HCT116 (cell line): ENCODE measurements at regions not wholly inside any gene's neighbourhood (a gene's known extent, or its start where the extent isn't known, plus 50 kb on each side); places are given as distances from the start of the nearest gene placed in this dataset.

Experiments
- ATAC-seq: fragments of 200-7000 bp; cut with Tn5 transposase; 2 replicates; pipeline ENCODE4 v1.9.1; 2020; ENCODE audit warnings: mild to moderate bottlenecking, moderate library complexity
- BruUV-seq: library from RNA; stranded (reverse); fragments of 400-500 nt; replicated peaks from 2 replicates; lab custom pipeline; 2021; lab: Mats Ljungman, UMichigan
- CTCF ChIA-PET: fragments of 300-600 bp; sonication (Branson Sonifier 250); formaldehyde crosslinking; loops from one replicate; lab custom pipeline; 2021; ENCODE audit warnings: antibody characterized with exemption; lab: Charles Lee
- POLR2A ChIA-PET: fragments of 300-600, 350-600 bp; sonication (Branson Sonifier 250); formaldehyde crosslinking; loops from one replicate; lab custom pipeline; 2021; ENCODE audit warnings: antibody characterized with exemption; lab: Charles Lee
- RAD21 ChIA-PET, 2 experiments: fragments of 300-600 bp; sonication (Branson Sonifier 250); formaldehyde crosslinking; loops; one replicate each; lab custom pipeline; 2023; ENCODE audit warnings: low total read pairs in 2 of 2; ENCODE audit not compliant: uncharacterized antibody in 2 of 2, unreplicated experiment in 2 of 2, low non-redundant PET in 1 of 2; lab: Charles Lee
- DNase-seq: peaks from one replicate; pipeline ENCODE4 v3.0.0-alpha.2; 2010; ENCODE audit warnings: low read depth, low spot score
- H2AFZ ChIP-seq: fragments of 200-600 bp; shearing (Covaris generic), sonication (generic); 2 replicates; pipeline ENCODE4 v1.6.1; 2017; ENCODE audit warnings: low read depth, mixed run types, mixed read lengths, antibody characterized with exemption, low read length; ENCODE audit not compliant: poor library complexity, severe bottlenecking
- H3K27ac ChIP-seq: 2 replicates; pipeline ENCODE4 v1.5.1; 2012; ENCODE audit warnings: low read depth, low read length
- H3K27me3 ChIP-seq: fragments of 200-600 bp; sonication (generic); 2 replicates; pipeline ENCODE4 v1.6.1; 2016; ENCODE audit warnings: mixed run types, low read length, mixed read lengths; ENCODE audit not compliant: insufficient read depth
- H3K36me3 ChIP-seq, 2 experiments: fragments of 200-500 bp in 1 of 2; fragments of 200-600 bp in 1 of 2; sonication (Bioruptor generic) in 1 of 2; sonication (generic) in 1 of 2; 2 replicates each; pipeline versions ENCODE4 v1.5.1 to v1.6.1; 2014 to 2016; ENCODE audit warnings: low read length in 2 of 2, inconsistent platforms in 1 of 2, mixed read lengths in 1 of 2, mixed run types in 1 of 2; ENCODE audit not compliant: insufficient read depth in 2 of 2, control insufficient read depth in 1 of 2
- H3K4me1 ChIP-seq, 2 experiments: fragments of 200-600 bp in 1 of 2; sonication (generic) in 1 of 2; 2 replicates each; pipeline versions ENCODE4 v1.5.1 to v1.6.1; 2012 to 2017; ENCODE audit warnings: low read length in 2 of 2, inconsistent platforms in 1 of 2, mild to moderate bottlenecking in 1 of 2, mixed read lengths in 1 of 2, mixed run types in 1 of 2, moderate library complexity in 1 of 2; ENCODE audit not compliant: insufficient read depth in 2 of 2, control insufficient read depth in 1 of 2
- H3K4me2 ChIP-seq: fragments of 200-600 bp; sonication (generic); 2 replicates; pipeline ENCODE4 v1.6.1; 2017; ENCODE audit warnings: mixed run types, low read length, mixed read lengths
- H3K4me3 ChIP-seq, 2 experiments: fragments of 200-600 bp in 1 of 2; sonication (generic) in 1 of 2; replicated peaks in 1 of 2; 2 replicates each; pipeline ENCODE4 v1.5.1; 2011 to 2016; ENCODE audit warnings: low read length in 2 of 2, control low read depth in 1 of 2, low read depth in 1 of 2, mild to moderate bottlenecking in 1 of 2, mixed read lengths in 1 of 2, mixed run types in 1 of 2
- H3K79me2 ChIP-seq: fragments of 200-600 bp; sonication (generic); 2 replicates; pipeline ENCODE4 v1.6.1; 2017; ENCODE audit warnings: mild to moderate bottlenecking, mixed run types, low read length, moderate library complexity, mixed read lengths; ENCODE audit not compliant: insufficient read depth
- H3K9ac ChIP-seq: fragments of 200-600 bp; sonication (generic); 2 replicates; pipeline ENCODE4 v1.6.1; 2016; ENCODE audit warnings: low read length, mixed read lengths
- H3K9me2 ChIP-seq: fragments of 200-600 bp; sonication (generic), shearing (Covaris generic); 2 replicates; pipeline ENCODE4 v1.6.1; 2017; ENCODE audit warnings: mixed run types, mild to moderate bottlenecking, moderate library complexity; ENCODE audit not compliant: insufficient read depth
- H3K9me3 ChIP-seq, 2 experiments: fragments of 200-500 bp in 1 of 2; fragments of 200-600 bp in 1 of 2; sonication (Bioruptor generic) in 1 of 2; sonication (generic) in 1 of 2; 2 replicates each; pipeline ENCODE4 v1.6.1; 2014 to 2017; ENCODE audit warnings: low read length in 2 of 2, mixed read lengths in 2 of 2, inconsistent platforms in 1 of 2, low read depth in 1 of 2, mild to moderate bottlenecking in 1 of 2, mixed run types in 1 of 2, moderate library complexity in 1 of 2; ENCODE audit not compliant: control insufficient read depth in 1 of 2, insufficient read depth in 1 of 2
- H4K20me1 ChIP-seq: fragments of 200-600 bp; sonication (generic), shearing (Covaris generic); 2 replicates; pipeline ENCODE4 v1.6.1; 2017; ENCODE audit warnings: mixed run types, mild to moderate bottlenecking, moderate library complexity; ENCODE audit not compliant: insufficient read depth
- CBX3 ChIP-seq: IDR thresholded peaks from 2 replicates; pipeline ENCODE4 v1.6.1; 2012; ENCODE audit warnings: low read depth
- CEBPB ChIP-seq: IDR thresholded peaks from 2 replicates; pipeline ENCODE4 v1.6.1; 2012; ENCODE audit warnings: low read depth
- EGR1 ChIP-seq: IDR thresholded peaks from 2 replicates; pipeline ENCODE4 v1.6.1; 2012; ENCODE audit warnings: low read depth
- ELF1 ChIP-seq: IDR thresholded peaks from 2 replicates; pipeline ENCODE4 v1.6.1; 2012; ENCODE audit warnings: low read depth, borderline replicate concordance
- EZH2 ChIP-seq: fragments of 200-600 bp; sonication (generic); IDR thresholded peaks from 2 replicates; pipeline ENCODE4 v1.6.1; 2017; ENCODE audit warnings: antibody characterized with exemption, mixed run types
- EZH2phosphoT487 ChIP-seq: fragments of 200-600 bp; IDR thresholded peaks from 2 replicates; pipeline ENCODE4 v1.6.1; 2018; ENCODE audit warnings: antibody characterized with exemption, borderline replicate concordance
- FOSL1 ChIP-seq: IDR thresholded peaks from 2 replicates; pipeline ENCODE4 v1.6.1; 2012; ENCODE audit warnings: low read depth
- POLR2A ChIP-seq: IDR thresholded peaks from 2 replicates; pipeline ENCODE4 v1.7.0; 2011; ENCODE audit warnings: borderline replicate concordance; ENCODE audit not compliant: insufficient read depth, insufficient read length; ENCODE audit errors: extremely low read depth
- POLR2AphosphoS5 ChIP-seq: IDR thresholded peaks from 2 replicates; pipeline ENCODE4 v1.6.1; 2011; ENCODE audit warnings: mild to moderate bottlenecking, low read depth, low read length, moderate library complexity
- SIN3A ChIP-seq: IDR thresholded peaks from 2 replicates; pipeline ENCODE4 v1.6.1; 2012; ENCODE audit warnings: low read depth
- TCF7L2 ChIP-seq: IDR thresholded peaks from 2 replicates; pipeline ENCODE4 v1.7.0; 2011; ENCODE audit warnings: borderline replicate concordance, inconsistent platforms; ENCODE audit not compliant: insufficient read depth, insufficient read length; ENCODE audit errors: extremely low read depth
- YY1 ChIP-seq: IDR thresholded peaks from 2 replicates; pipeline ENCODE4 v1.6.1; 2011; ENCODE audit warnings: low read length, low read depth, moderate library complexity, mild to moderate bottlenecking; ENCODE audit not compliant: insufficient replicate concordance; ENCODE audit errors: extremely low read depth
- intact Hi-C: fragments of 100-400 bp; cut with micrococcal nuclease; formaldehyde crosslinking; loops from 2 replicates; pipeline ENCODE4 v1.10.0; 2022
- TF ChIP-seq, protein P1 (sequence below): IDR thresholded peaks from 2 replicates; pipeline ENCODE4 v1.6.1; 2012
- TF ChIP-seq, protein P2 (sequence below): IDR thresholded peaks from 2 replicates; pipeline ENCODE4 v1.6.1; 2012
- TF ChIP-seq, protein P3 (sequence below): IDR thresholded peaks from 2 replicates; pipeline ENCODE4 v1.6.1; 2011; ENCODE audit warnings: mild to moderate bottlenecking, low read length, moderate library complexity; ENCODE audit not compliant: insufficient replicate concordance; ENCODE audit errors: extremely low read depth
- TF ChIP-seq, protein P4 (sequence below), 3 experiments: fragments of 200-600 bp in 1 of 3; sonication (generic) in 1 of 3; IDR thresholded peaks in 2 of 3; conservative IDR thresholded peaks in 1 of 3; 2 replicates each; pipeline ENCODE4 v1.5.1; 2012 to 2017; ENCODE audit warnings: low read depth in 2 of 3, low read length in 2 of 3, antibody characterized with exemption in 1 of 3, borderline replicate concordance in 1 of 3, control low read depth in 1 of 3, mild to moderate bottlenecking in 1 of 3, mixed read lengths in 1 of 3, mixed run types in 1 of 3, moderate library complexity in 1 of 3; ENCODE audit not compliant: insufficient read depth in 1 of 3
- TF ChIP-seq, protein P5 (sequence below): IDR thresholded peaks from 2 replicates; pipeline ENCODE4 v1.6.1; 2012; ENCODE audit warnings: low read depth

DNA sequence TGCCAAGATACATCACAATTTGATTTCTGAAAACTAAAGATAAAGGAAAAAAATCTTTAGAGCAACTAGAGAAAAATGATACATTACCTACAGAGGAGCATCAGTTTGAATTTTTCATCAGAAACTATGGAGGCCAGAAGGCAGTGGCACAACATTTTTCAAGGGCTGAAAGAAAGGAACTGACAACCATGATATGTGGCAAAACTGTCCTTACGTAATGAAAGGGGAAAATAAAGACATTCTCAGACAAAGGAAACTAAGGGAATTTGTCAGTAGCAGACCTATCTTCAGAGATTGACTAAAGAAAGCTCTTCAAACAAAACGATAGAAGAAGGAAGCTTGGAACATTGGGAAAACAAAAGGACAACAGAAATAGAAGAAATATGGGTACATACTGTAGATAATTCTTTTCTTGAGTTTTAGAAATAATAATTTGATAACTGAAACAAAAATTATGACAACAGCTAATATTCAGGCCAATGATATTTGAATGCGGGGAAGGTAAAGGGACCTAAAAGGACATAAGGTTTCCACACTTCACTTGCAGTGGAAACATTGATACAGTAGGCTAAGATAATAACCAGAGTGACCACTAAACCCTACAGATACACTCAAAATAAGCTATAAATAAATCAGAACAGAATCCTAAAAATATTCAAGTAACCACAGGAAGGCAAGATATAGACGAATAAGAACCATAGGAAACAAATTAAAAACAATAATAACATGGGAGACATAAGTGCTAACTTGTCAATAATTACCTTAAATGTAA, 70.0 kb upstream of the NPAS2 start:
- H3K9me3 ChIP-seq, result no peaks in the 10 kb centered on the region
- ChIA-PET CTCF (interaction anchor here (0.6 kb wide), 1 partner anchor 468 kb away, joined by 3 read pairs; no protein-coding TSS in a partner anchor), RAD21 (no interaction called here), POLR2A (no interaction called here)
- no peaks in the 10 kb centered on the region for H3K79me2 ChIP-seq
- H3K9me2 ChIP-seq, result no peaks in the 10 kb centered on the region
- BruUV-seq, result no TSS peak
- DNase-seq, result no peak
- H3K27me3 ChIP-seq, result no peaks in the 10 kb centered on the region
- intact Hi-C loops, result no loop called here
- no peaks in the 10 kb centered on the region for H4K20me1 ChIP-seq
- H3K4me1 ChIP-seq, result peaks cover 0 to 13% of the 10 kb centered on the region in 2 experiments; a peak in 1 of 4 replicates
- no peak overlapping the region for H2AFZ ChIP-seq
- TF ChIP-seq, protein P1, sequence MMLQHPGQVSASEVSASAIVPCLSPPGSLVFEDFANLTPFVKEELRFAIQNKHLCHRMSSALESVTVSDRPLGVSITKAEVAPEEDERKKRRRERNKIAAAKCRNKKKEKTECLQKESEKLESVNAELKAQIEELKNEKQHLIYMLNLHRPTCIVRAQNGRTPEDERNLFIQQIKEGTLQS, result no peak
- TF ChIP-seq CEBPB (no peak), POLR2A (no peak), EZH2 (no peak), EGR1 (no peak), TCF7L2 (no peak), FOSL1 (no peak), ELF1 (no peak), EZH2phosphoT487 (no peak), POLR2AphosphoS5 (no peak), YY1 (no peak), CBX3 (no peak), SIN3A (no peak)
- TF ChIP-seq, protein P2, sequence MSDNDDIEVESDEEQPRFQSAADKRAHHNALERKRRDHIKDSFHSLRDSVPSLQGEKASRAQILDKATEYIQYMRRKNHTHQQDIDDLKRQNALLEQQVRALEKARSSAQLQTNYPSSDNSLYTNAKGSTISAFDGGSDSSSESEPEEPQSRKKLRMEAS, result no peak
- TF ChIP-seq, protein P3, sequence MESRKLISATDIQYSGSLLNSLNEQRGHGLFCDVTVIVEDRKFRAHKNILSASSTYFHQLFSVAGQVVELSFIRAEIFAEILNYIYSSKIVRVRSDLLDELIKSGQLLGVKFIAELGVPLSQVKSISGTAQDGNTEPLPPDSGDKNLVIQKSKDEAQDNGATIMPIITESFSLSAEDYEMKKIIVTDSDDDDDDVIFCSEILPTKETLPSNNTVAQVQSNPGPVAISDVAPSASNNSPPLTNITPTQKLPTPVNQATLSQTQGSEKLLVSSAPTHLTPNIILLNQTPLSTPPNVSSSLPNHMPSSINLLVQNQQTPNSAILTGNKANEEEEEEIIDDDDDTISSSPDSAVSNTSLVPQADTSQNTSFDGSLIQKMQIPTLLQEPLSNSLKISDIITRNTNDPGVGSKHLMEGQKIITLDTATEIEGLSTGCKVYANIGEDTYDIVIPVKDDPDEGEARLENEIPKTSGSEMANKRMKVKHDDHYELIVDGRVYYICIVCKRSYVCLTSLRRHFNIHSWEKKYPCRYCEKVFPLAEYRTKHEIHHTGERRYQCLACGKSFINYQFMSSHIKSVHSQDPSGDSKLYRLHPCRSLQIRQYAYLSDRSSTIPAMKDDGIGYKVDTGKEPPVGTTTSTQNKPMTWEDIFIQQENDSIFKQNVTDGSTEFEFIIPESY, result no peak
- TF ChIP-seq, protein P4, sequence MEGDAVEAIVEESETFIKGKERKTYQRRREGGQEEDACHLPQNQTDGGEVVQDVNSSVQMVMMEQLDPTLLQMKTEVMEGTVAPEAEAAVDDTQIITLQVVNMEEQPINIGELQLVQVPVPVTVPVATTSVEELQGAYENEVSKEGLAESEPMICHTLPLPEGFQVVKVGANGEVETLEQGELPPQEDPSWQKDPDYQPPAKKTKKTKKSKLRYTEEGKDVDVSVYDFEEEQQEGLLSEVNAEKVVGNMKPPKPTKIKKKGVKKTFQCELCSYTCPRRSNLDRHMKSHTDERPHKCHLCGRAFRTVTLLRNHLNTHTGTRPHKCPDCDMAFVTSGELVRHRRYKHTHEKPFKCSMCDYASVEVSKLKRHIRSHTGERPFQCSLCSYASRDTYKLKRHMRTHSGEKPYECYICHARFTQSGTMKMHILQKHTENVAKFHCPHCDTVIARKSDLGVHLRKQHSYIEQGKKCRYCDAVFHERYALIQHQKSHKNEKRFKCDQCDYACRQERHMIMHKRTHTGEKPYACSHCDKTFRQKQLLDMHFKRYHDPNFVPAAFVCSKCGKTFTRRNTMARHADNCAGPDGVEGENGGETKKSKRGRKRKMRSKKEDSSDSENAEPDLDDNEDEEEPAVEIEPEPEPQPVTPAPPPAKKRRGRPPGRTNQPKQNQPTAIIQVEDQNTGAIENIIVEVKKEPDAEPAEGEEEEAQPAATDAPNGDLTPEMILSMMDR (IDR thresholded peaks at IDR 0.05 in 2 of 3, conservative IDR thresholded peaks at IDR 0.05 in 1 of 3; ENCODE audit: borderline replicate concordance in 1 of 3, insufficient read depth in 1 of 3, low read depth in 2 of 3, low read length in 2 of 3), result no peak
- TF ChIP-seq, protein P5, sequence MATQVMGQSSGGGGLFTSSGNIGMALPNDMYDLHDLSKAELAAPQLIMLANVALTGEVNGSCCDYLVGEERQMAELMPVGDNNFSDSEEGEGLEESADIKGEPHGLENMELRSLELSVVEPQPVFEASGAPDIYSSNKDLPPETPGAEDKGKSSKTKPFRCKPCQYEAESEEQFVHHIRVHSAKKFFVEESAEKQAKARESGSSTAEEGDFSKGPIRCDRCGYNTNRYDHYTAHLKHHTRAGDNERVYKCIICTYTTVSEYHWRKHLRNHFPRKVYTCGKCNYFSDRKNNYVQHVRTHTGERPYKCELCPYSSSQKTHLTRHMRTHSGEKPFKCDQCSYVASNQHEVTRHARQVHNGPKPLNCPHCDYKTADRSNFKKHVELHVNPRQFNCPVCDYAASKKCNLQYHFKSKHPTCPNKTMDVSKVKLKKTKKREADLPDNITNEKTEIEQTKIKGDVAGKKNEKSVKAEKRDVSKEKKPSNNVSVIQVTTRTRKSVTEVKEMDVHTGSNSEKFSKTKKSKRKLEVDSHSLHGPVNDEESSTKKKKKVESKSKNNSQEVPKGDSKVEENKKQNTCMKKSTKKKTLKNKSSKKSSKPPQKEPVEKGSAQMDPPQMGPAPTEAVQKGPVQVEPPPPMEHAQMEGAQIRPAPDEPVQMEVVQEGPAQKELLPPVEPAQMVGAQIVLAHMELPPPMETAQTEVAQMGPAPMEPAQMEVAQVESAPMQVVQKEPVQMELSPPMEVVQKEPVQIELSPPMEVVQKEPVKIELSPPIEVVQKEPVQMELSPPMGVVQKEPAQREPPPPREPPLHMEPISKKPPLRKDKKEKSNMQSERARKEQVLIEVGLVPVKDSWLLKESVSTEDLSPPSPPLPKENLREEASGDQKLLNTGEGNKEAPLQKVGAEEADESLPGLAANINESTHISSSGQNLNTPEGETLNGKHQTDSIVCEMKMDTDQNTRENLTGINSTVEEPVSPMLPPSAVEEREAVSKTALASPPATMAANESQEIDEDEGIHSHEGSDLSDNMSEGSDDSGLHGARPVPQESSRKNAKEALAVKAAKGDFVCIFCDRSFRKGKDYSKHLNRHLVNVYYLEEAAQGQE, result no peak
- H3K36me3 ChIP-seq, result no peaks in the 10 kb centered on the region
- ATAC-seq, result no peak
- H3K4me3 ChIP-seq, result no peak overlapping the region
- H3K4me2 ChIP-seq, result no peak overlapping the region
- H3K27ac ChIP-seq, result no peak overlapping the region
- H3K9ac ChIP-seq, result no peak overlapping the region
